LNCaP clone FGC (cell line): ENCODE measurements at regions not wholly inside any gene's neighbourhood (a gene's known extent, or its start where the extent isn't known, plus 50 kb on each side); places are given as distances from the start of the nearest gene placed in this dataset.

Experiments
- DNase-seq: peaks from one replicate; pipeline ENCODE4 v3.0.0-alpha.2; 2011; ENCODE audit warnings: low read depth
- H3K4me3 ChIP-seq: 2 replicates; pipeline ENCODE4 v1.5.1; 2011; ENCODE audit warnings: mild to moderate bottlenecking, low read depth, low read length, control low read depth
- TF ChIP-seq, protein P1 (sequence below): IDR thresholded peaks from 2 replicates; pipeline ENCODE4 v1.5.1; 2012; ENCODE audit warnings: mild to moderate bottlenecking; ENCODE audit not compliant: control insufficient read depth, insufficient read depth; ENCODE audit errors: extremely low read depth

DNA sequence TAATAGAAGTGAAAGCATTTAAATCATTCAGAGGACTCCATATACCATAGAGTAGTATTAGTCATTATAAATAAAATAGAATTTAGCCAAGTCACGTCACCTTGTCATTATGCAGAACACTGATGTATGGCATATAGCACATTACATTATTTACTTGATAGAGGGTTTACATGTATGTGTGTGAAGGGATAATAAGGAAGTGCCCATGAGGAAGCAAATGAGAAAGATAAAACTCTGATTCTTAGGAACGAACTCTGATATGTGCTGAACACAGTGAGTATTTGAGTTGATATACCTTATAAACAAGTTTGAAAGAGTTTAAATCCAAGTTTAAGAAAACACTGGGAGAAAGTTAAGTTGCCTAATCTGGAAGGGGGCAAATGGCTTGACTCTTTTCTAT, 160.5 kb upstream of the NDST3 start:
- H3K4me3 ChIP-seq: no peak overlapping the region
- no peak for DNase-seq
- TF ChIP-seq, protein P1, sequence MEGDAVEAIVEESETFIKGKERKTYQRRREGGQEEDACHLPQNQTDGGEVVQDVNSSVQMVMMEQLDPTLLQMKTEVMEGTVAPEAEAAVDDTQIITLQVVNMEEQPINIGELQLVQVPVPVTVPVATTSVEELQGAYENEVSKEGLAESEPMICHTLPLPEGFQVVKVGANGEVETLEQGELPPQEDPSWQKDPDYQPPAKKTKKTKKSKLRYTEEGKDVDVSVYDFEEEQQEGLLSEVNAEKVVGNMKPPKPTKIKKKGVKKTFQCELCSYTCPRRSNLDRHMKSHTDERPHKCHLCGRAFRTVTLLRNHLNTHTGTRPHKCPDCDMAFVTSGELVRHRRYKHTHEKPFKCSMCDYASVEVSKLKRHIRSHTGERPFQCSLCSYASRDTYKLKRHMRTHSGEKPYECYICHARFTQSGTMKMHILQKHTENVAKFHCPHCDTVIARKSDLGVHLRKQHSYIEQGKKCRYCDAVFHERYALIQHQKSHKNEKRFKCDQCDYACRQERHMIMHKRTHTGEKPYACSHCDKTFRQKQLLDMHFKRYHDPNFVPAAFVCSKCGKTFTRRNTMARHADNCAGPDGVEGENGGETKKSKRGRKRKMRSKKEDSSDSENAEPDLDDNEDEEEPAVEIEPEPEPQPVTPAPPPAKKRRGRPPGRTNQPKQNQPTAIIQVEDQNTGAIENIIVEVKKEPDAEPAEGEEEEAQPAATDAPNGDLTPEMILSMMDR: no peak

DNA sequence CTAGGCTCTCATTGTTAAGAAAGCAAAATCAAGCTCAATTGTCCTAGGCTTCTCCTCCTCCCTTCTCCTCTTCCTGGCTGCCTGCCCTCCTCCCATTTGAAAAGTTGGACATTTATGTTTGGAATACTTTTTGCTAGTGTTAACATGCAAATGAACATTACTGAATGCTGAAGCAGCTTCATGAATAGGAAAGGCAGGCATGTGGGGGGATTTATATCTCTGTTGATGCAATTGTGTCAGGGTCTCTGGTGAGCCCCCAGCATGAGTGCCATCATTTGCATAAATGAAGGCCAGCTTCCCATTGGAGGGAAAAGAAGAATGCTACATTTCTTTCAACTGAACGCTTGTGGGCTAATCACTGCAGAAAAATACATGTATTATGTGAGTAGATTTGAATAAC, 160.1 kb upstream of the NDST3 start:
- no peak overlapping the region for H3K4me3 ChIP-seq
- DNase-seq: no peak
- TF ChIP-seq, protein P1: no peak

GRCh38 chr4:117889978-117890377, 144.3 kb upstream of the NDST3 start:
- H3K4me3 ChIP-seq: no peak overlapping the region
- DNase-seq: no peak
- TF ChIP-seq, protein P1: no peak

DNA sequence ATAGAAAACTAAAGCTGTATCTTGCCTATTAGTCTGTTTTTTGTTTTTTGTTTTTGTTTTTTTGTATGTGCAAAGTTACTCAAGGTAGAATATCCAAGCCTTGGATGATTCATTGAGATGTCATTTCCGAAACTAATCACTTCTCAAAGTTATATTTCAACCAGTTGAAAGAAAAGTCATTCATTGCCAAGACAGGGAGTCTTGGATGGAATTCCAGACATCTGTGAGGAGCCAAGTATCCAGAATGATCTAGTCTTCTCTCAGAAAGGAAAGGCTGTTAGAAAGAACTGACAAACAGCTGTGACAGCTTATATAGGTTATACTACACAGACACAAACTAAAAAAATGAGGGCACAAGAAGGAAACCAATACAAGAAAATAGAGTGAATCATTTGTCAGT, 141.1 kb upstream of the NDST3 start:
- TF ChIP-seq, protein P1: no peak
- no peak overlapping the region for H3K4me3 ChIP-seq
- no peak for DNase-seq

DNA sequence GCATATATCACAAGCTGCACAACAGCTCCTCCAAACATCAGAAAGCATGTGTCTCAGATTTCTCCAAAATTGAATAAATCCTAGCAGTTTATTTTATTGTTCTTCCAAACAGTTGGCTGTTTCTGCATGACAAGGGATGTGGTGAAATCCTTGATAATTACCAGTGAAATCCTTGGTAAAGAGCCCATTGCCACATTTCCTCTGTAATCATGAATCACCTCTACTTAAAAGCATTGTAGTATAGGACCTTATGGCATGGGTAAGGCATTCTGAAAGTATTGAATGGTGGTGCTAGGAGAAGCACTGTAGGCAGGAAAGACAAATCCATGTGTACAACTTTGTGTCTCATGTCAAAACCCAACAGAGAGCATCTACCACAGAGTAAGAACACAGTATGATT, 135.8 kb upstream of the NDST3 start:
- no peak for DNase-seq
- no peak overlapping the region for H3K4me3 ChIP-seq
- TF ChIP-seq, protein P1: no peak

DNA sequence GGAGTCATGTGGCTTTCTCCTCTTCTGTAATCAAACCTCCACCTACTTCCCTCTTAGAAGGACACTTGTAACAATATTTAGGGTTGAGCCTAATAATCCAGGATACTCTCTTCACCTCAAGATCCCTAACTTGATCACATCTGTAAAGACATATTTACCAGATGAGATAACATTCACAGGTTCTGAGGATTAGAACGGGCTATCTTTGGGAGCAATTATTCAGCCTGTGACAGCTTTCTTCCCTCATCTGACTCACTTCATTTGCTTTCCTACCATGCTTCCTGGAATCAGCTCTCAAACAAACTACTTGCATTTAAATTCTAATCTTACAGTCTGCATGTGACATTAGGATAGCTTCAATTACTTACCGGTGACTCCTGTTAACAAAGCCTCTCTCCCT, 133.5 kb upstream of the NDST3 start:
- no peak for DNase-seq
- H3K4me3 ChIP-seq: no peak overlapping the region
- TF ChIP-seq, protein P1: no peak

DNA sequence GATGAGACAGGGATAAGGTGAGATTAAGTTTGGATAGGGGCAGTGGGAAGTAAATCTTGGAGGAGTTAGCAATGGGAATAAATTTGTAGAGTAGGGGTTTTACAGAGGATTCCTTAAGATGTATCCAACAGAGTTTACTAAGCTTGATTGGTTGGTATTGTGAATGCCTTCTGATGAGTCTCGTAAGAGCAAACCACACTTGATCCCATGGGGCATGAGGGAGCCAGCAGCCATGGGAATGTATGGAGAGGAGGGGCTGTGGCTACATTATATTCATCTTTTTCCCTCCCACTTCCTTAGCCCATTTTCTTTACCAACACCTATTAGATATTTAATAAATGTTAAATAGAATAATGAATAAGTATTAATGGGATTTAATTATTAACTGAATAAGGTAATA, 126.6 kb upstream of the NDST3 start:
- DNase-seq: no peak
- TF ChIP-seq, protein P1: no peak
- H3K4me3 ChIP-seq: no peak overlapping the region
